ACHN (cell line): ENCODE measurements at regions not wholly inside any gene's neighbourhood (a gene's known extent, or its start where the extent isn't known, plus 50 kb on each side); places are given as distances from the start of the nearest gene placed in this dataset.

Experiments
- DNase-seq: peaks from one replicate; pipeline ENCODE4 v3.0.0-alpha.2; 2015
- in situ Hi-C: cut with HindIII; loops from 2 replicates; pipeline ENCODE4 v1.10.0; 2017; ENCODE audit warnings: low sequenced_read_pairs, low pct_ligation_motif_present, low pct_unique_long_range_greater_than_20kb

DNA sequence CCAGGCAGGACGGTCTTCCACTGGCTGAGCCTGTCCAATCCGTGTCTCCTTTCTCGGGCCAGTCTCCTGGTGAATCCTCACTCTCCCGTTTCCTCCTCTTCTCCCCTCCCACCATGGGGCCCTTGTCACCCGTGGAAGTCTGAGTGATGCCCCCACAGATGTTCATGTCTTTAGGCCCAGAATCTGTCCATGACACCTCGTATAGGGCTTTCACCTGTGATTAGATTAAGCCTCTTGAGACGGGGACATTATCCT, 193.5 kb downstream of the ZFP36L2 start:
- in situ Hi-C loops: no loop called here
- DNase-seq: no peak

DNA sequence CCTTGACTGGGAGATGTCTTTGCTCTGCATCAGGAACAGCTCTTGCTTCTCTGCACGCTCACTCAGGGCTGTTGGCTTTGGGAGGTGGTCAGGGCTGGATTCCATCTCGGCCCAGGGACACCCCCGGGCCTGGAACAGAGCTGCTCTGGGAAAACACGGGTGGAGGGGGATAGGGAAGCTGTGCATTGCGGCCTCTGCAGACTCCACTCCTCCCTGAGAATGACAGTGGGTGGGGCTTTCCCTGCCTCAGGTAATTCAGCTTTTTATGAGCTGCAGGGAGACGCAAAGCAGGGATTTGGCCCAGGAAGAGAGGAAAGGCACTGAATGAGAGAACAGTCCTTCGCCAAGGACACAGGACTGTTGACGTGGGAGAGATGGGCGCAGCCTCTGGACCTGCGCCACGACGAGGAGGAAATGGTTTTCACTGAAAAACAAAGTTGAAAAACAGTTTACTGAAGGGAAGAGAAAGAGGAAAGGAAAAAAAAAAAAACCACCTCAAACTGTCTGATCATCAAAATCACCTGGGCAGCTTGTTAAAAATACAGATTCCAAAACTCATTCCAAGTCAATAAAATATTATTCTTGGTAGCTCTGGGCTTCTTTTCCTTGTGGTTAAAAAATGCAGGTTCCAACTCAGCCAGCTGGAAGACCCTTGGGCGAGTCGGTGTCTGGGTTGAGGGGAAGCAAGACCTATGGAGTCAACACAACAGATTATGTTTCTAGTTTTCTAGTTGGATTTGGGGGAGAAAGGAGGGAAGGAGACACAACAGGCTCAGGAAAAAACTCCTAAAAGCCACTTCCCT, 194.0 kb downstream of the ZFP36L2 start:
- no peak for DNase-seq

DNA sequence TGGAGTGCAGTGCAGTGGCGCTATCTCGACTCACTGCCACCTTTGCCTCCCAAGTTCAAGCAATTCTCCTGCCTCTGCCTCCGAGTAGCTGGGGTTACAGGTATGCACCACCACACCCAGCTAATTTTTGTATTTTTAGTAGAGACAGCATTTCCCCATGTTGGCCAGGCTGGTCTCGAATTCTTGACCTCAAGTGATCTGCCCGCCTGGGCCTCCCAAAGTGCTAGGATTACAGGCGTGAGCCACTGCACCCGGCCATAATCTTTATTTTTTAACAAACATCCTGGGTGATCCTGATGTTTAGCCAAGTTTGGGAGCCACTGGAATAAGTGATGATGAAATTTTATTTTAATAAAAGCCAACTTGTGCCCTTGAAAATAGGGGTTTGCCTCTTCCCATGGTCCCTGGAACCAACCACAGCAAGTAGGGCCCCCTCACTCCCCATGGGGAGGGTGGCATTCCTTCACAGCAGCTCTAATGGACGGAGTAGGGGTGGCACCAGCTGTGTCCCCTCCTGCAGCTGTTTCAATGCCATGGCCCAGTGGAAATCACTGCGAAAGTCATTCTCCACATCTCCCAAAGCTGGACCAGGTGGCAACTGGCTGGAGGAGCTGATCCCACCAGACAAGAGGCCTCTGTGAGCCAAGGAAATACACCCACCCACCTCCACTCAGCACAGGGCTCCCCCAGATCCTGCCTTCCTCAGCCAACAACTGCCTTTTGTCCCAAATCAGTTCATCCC, 194.8 kb downstream of the ZFP36L2 start:
- in situ Hi-C loops: no loop called here
- DNase-seq: no peak

More for the DNA sequence above, 194.0 kb downstream of the ZFP36L2 start:
- in situ Hi-C loops: no loop called here

DNA sequence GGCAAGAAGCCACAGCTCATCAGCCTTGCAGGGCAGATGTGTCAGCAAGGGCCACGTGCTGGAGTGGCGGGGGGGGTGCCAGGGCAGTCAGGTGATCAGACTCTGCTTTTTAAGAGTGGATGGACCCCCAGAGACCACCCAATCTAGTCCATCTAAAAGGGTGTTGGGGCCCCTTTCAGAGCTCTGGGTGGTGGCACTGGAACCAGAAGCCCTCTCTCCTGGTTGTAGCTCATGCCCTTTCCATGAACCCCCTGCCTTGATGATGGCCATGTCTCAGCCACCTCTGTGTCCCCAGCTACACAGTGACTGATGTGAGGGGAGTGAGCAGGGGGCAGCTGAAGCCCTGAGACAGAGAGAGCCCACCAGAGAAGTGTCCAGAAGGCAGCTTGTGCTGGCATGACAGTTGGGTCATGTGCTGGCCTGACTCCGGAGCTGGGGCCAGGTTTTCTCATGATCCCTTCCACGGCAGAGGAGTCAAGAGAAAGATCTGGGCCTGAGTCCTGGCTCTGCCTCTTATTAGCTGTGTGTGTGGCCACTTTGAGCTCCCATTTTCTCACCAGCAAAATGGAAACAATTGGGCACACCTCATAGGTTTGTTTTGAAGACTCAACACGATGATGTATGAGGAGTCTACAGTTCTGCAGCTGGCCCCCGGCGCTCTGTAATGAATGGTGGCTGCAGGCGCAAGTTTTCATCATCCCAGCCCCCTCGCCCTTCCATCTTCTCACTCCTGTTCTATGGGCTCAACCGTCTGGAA, 195.7 kb downstream of the ZFP36L2 start:
- in situ Hi-C loops: no loop called here
- DNase-seq: no peak

DNA sequence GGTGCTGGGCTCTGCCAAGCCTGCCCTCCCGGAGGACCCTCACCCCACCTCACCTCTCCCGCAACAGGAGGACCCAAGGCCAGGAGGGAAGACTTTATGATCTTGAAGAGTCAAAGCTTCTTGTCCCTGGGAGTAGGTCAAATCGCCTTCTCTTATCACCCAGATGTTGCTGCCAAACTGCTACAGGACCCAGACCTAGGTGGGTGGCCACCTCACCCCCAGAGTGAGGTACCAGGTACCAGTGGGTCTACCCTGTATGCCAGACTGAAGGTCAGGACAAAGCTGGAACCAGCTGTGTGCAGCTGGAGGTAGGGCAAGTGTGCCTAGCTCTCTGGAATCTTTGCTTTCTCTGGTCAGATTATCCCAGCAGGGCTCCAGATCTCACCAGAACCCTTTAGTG, 197.2 kb downstream of the ZFP36L2 start:
- no peak for DNase-seq
- in situ Hi-C loops: no loop called here

DNA sequence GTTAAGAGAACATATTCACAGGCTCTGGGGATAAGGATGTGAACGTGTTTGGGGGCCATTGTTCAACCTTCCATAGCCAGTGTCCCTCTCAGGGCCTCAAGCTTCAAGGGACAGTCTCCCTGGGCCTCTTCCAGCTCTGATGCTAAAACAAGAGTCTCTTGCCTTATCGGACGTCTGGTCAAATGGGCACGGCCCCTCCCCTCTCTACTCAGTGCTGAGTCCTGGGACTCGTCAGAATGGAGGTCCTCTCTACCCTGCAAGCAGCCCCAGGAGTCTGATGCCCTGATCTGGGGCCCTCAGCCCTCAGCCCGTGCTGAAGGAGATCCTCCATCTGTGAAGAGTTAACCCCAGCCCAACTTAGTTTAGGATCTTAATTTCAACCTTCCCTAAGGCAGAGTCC, 198.2 kb downstream of the ZFP36L2 start:
- in situ Hi-C loops: no loop called here
- no peak for DNase-seq

DNA sequence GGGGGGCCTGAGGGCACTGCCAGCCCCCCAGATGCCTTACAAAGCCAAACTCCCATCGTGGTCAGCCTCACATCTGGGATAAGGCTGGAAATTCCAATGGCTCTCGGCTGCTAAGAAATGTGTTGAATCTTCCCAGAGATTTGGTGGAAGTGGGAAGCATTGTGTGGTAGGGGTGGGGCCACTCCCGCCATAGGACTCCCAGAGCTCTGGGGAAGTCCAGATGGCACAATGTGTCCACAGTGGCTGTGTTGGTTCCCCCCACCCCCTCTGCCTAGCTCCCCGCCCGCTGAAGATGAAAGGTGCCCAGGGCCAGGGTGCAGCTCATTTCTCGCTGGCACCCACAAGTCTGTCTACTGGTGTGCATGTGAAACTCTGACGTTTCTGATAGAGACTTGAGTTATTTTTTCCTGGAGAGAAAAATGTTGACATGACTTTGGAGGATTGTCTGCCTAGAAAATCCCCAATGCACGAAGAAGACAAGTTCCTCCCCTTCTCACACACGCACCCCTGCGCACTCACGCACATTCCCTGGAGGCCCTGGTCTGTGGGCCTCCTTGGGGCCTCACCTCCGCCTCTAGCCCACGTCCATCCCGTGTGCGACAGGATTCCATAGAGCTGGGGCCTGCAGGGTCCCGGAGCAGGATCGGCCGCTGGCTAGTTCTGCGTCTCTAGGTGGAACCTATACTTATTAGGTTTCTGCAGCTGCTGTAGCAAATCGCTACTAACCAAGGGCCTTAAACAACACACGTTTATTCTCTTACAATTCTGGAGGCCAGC, 199.1 kb downstream of the ZFP36L2 start:
- in situ Hi-C loops: no loop called here
- no peak for DNase-seq

DNA sequence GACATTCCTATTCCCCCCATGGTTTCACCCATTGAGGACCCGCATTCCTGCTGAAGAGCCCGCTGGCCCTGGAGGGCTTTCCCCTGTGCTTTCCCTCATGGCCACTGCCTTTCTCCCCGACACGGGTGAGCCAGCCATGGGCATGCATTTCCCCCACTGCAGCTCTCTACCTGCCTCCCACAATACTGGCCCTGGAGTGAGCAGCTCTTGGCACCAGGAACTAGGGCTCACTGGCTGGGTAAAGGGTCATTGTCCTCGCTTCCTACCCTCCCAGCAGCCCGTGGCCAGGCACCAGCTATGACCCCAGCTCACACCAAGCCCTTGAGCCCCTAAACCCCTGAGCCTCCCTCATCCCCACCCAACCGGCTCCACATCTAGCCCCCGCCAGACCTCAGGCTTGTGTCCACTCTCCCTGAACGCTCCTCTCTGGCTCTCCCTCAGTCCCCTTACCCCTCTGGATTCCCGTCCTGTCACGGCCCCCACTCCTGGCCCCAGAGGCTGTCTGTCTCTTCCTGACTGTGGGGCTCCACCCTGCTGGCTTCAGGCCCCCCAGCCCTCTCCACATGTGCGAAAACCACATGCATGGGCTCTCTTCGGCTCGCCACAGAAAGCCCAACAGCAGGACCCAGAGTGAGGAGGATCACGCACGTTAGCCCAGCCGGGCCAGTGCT, 199.8 kb downstream of the ZFP36L2 start:
- in situ Hi-C loops: no loop called here
- no peak for DNase-seq

DNA sequence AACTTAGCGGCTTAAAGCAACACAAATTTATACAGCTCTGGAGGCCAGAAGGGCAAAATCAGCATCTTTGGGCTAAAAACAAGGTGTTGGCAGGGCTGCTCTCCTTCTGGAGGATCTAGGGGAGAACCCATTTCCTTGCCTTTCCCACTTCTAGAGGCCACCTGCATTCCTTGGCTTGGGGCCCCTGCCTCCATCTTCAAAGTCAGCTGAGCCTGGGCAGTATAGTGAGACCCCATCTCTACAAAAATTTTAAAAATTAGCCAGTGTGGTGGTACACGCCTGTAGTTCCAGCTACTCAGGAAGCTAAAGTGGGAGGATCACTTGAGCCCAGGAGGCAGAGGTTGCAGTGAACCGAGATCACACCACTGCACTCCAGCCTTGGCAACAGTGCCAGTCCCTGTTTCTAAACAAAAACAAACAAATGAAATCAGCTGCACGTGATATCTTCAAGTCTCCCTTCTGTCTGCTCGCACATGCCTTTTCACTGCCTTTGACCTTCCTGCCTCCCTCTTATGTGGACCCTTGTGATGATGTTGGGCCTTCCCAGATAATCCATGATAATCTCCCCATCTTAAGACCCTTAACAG, 200.6 kb downstream of the ZFP36L2 start:
- DNase-seq: no peak

DNA sequence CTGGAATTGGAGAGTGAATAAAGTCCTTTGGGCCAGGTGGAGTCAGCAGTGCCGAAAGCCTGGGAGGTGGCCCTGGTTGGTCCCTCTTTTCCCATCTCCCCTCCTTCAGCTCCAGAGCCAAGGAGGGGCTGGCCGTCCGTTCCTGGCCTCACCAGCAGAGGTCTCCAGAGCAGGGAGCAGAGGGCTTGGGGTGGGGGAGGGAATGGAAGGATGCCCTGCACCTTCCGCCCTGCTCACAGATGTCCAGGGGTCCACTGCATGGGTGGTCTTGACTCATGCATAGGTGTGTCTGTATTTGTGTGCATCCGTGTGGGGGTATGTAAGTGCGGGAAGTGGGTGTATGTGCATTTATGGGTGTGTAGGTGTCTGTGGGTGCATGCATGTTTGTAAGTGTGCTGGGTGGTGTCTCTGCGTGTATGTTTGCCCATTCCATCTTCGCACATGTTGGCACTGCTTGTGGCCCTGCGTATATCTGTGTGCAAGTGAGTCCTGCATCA, 201.8 kb downstream of the ZFP36L2 start:
- DNase-seq: peak; percentile 64
- in situ Hi-C loops: no loop called here

More for the DNA sequence above, 200.6 kb downstream of the ZFP36L2 start:
- in situ Hi-C loops: no loop called here

DNA sequence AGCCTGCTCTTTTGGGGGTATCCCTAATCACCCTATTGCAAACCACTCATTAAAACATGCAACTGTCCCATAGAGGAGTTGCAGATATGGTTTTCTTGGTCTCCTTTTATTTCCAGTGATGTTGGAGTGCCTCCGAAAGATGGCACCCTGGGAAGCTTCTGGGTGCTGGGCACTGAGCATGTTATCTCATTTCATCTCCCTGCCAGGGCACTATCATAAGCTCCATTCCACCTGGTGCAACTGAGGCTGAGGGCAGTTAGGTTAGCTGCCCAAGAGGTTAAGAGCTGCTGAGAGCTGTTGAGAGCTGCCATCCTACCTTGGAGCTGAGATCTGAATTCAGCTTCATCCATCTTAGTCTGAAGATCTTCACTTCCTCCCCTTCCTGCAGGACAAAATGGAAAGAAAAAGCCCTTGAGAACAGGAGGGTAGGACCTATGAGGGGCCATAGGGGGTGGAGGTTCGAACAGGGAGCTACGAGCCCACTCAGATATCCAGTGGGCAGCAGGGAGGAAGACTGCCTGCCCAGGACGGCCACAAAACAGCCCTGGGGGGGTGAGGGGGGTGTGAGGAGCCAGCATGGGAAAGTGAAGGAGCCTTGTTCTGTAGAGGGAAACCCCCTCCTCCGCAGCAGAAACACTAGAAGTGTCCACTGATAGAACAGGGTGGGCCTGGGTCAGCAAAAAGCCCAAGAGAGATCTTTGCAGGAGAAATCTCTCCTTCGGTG, 202.5 kb downstream of the ZFP36L2 start:
- in situ Hi-C loops: no loop called here
- DNase-seq: no peak

DNA sequence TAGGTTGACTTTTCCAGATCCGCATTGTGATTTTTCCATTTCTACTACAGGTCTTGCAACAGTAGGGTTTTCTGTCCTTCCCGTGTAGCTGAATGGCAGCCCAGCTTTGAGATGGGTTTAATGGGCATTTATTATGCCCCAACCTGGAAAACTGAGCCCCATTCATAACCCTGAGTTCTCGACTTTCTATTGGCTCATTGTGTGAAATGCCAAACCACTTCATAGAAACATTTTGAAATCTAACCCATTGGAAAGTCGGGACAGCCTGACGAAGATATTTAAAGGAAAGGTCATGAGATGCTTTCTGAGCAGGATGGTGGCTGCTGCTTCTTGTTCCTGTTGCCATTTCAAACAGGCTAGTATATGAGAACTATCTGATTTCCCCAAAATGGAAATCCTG, 203.5 kb downstream of the ZFP36L2 start:
- DNase-seq: no peak
- in situ Hi-C loops: no loop called here

DNA sequence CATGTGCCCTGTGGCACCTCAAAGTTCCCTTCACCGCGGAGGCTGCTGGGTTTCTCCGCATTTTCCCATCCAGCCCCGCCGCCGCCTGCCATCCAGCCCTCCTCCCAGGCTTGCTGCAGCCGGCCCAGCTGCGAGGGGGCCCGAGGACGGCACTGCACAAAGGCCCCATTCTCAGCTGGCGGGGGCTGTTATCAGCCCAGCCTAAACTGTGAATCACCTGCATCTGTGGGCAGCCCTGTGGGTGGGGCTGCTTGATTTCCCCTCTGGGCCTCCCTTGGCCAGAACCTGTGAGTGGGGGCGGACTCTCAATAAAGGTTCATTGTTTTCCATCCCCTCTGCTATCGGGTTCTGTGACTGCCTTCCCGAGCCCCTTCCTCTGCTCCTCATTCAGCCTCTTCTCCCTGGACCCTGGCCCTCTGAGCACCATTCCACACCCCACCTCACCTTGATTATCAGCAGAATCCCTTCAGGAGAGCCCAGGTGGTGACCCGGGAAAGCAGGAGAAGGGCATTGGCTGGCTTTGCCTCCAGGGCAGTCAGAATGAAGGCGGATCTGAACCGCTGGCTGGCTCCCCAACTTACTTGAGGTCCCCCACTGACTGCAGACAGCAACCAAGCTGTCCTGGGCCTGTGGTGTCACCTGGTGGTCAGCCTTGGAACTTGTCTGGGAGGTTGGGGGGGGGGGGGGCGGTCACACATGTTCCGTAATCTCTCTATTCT, 204.5 kb downstream of the ZFP36L2 start:
- in situ Hi-C loops: no loop called here
- DNase-seq: no peak

DNA sequence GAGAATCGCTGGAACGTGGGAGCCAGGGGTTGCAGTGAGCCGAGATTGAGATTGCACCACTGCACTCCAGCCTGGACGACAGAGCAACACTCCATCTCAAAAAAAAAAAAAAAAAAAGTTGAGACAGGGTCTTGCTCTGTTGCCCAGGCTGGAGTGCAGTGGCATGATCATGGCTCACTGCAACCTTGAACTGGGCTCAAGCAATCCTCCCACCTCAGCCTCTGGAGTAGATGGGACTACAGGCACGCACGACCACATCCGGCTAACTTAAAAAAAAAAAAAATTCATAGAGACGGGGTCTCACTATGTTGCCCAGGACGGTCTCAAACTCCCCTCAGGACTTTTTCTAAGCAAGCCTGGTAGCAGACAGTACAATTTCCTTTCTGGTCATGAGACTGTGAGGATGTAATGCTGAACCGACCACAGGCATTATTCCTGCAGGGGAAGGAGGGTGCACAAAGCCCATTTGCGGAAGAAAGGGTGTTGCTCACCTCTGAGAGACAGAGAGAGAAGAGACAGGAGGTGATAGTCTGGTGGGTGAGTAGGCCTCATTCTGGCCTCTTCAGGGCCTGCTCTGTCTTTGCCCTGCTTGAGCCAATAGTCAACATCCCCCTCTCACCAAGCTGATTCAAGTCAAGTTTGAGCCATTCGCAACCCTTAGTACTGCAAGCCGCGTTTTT, 205.3 kb downstream of the ZFP36L2 start:
- in situ Hi-C loops: no loop called here

DNA sequence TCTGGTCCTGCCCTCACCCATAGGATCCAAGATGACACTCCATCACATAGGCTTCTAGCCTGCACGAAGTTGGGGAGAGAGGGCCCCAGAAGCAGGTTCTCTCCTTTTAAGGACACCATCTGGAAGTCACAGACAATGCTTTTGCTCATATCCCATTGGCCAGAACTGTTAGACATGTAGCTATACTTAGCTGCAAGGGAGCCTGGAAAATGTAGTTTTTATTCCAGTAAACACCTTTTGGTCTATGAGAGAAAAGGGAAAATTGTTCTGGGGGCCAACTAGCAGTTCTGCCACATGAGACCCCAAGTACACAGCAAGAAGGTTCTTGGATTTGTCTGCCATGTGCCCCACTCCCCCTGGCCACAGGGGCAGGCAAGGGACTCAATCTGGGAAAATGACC, 206.1 kb downstream of the ZFP36L2 start:
- in situ Hi-C loops: no loop called here
- DNase-seq: no peak

More for the DNA sequence above, 205.3 kb downstream of the ZFP36L2 start:
- DNase-seq: no peak

DNA sequence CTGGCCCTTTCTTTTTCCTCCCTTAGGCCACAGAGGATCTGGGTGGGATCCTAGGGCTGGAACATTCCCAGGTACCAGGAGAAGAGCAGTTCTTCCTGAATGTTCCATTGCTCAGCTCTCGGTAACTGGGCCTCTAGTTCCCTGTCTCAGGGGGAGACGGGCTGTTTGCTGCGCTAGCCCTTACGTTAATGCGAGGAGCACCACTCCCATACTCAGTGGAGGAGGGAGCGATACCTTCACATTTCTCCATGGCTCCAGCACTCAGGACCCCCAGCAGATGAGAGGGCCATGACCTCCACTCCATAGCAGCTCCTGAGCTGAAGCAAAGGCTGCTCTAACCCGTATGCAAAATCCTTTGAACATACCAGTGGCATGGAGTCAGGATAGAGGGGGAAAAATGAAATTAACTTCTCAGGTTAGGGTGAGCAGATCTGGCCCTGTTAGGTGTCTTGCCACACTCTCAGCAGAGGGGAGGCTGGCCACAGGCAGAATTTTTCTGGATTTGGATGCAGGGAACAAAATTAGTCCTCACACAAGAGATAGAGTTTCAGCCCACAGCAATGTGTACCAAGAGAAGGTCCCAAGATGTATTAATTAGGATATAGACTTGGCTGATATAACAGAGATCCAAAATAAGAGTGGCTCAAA, 206.7 kb downstream of the ZFP36L2 start:
- in situ Hi-C loops: no loop called here
- no peak for DNase-seq
